Stomach (tissue), 8 donors: ENCODE measurements at regions not wholly inside any gene's neighbourhood (a gene's known extent, or its start where the extent isn't known, plus 50 kb on each side); places are given as distances from the start of the nearest gene placed in this dataset.

Experiments used
- DNase-seq, 2 donors: peaks; one replicate each; pipeline versions ENCODE4 v3.0.0 to v3.0.0-alpha.2; 2013 to 2019
- H3K27ac ChIP-seq, 5 donors: fragments of 200-600 bp in 4 of 5; sonication (generic) in 4 of 5; one replicate each; pipeline ENCODE4 v1.5.1; 2013 to 2019; ENCODE audit warnings: mild to moderate bottlenecking in 1 of 5, moderate library complexity in 1 of 5
- H3K27me3 ChIP-seq, 3 donors: fragments of 200-600 bp; sonication (generic); one replicate each; pipeline ENCODE4 v1.5.1; 2017 to 2019; ENCODE audit warnings: mixed run types in 1 of 3
- H3K36me3 ChIP-seq, 4 donors: fragments of 200-600 bp; sonication (generic); 1 replicate in 3 of 4; 2 replicates in 1 of 4; pipeline ENCODE4 v1.5.1; 2016 to 2019
- H3K4me1 ChIP-seq, 4 donors: fragments of 200-600 bp; sonication (generic); one replicate each; pipeline ENCODE4 v1.5.1; 2016 to 2019
- H3K4me3 ChIP-seq, 4 donors: fragments of 200-600 bp; sonication (generic) in 3 of 4; one replicate each; pipeline ENCODE4 v1.5.1; 2016 to 2019; ENCODE audit warnings: mild to moderate bottlenecking in 1 of 4
- H3K9me3 ChIP-seq, 4 donors: fragments of 200-600 bp; sonication (generic); one replicate each; pipeline ENCODE4 v1.5.1; 2016 to 2019
- CTCF ChIP-seq, 7 experiments: fragments of 450-650 bp in 4 of 7; fragments of 200-600 bp in 3 of 7; sonication (generic) in 3 of 7; IDR thresholded peaks; one replicate each; pipeline ENCODE4 v1.5.1; 2016 to 2019; ENCODE audit warnings: antibody characterized with exemption in 7 of 7, control low read depth in 2 of 7, mild to moderate bottlenecking in 1 of 7
- EP300 ChIP-seq: sonication (generic); formaldehyde crosslinking; IDR thresholded peaks from one replicate; pipeline ENCODE4 v1.6.1; 2017; ENCODE audit warnings: antibody characterized with exemption
- POLR2A ChIP-seq, 4 donors: fragments of 450-650 bp; IDR thresholded peaks; one replicate each; pipeline ENCODE4 v1.6.1; 2016; ENCODE audit warnings: antibody characterized with exemption in 4 of 4, control low read depth in 2 of 4, mild to moderate bottlenecking in 1 of 4, moderate library complexity in 1 of 4
- POLR2AphosphoS5 ChIP-seq, 3 donors: sonication (generic); formaldehyde crosslinking; IDR thresholded peaks; one replicate each; pipeline ENCODE4 v1.6.1; 2016; ENCODE audit warnings: antibody characterized with exemption in 3 of 3
- WGBS, 5 donors: extraction: QIAGEN DNeasy Blood & Tissue Kit in 3 of 5; methylation state at CpG; one replicate each; pipeline versions ENCODE4 v1.1.5 to v1.1.7; 2013 to 2018; 5-methylcytosine and 5-hydroxymethylcytosine counted together
- intact Hi-C: fragments of 100-400 bp; cut with DNase I; formaldehyde crosslinking; loops from one replicate; pipeline ENCODE4 v1.15.1; 2023; ENCODE audit warnings: low total_unique reads
- donor health status: healthy with polysubstance abuse.
- donor health status: Bipolar disorder and iron deficiency.
- donor health status: healthy.

GRCh38 chr3:151983538-151983937 is 110.1 kb downstream of the SUCNR1 start:
- intact Hi-C loops, result no loop called here
- peaks cover 0 to 10% (median 5%) of the 10 kb centered on the region in 4 donors for H3K4me1 ChIP-seq
- no peak overlapping the region for H3K4me3 ChIP-seq
- WGBS, 5 donors, result 91 to 93% (median 92%) methylated on average over 7 of the region's 7 CpGs
- TF ChIP-seq CTCF (IDR thresholded peaks at IDR 0.05), result no peak
- TF ChIP-seq POLR2AphosphoS5 (IDR thresholded peaks at IDR 0.05), result no peak
- no peak for TF ChIP-seq POLR2A (IDR thresholded peaks at IDR 0.05)
- TF ChIP-seq EP300, result no peak
- H3K27ac ChIP-seq, result no peak overlapping the region
- H3K36me3 ChIP-seq, result no peaks in the 10 kb centered on the region
- H3K27me3 ChIP-seq, result no peaks in the 10 kb centered on the region
- no peaks in the 10 kb centered on the region for H3K9me3 ChIP-seq
- DNase-seq, result no peak

- intact Hi-C loops, result no loop called here
- no peak for DNase-seq
Observed at GRCh38 chr3:151985787-151986430, 112.5 kb downstream of the SUCNR1 start.

GRCh38 chr3:151987893-151988292 is 114.5 kb downstream of the SUCNR1 start:
- Histone ChIP-seq H3K27me3 (no peaks in the 10 kb centered on the region), H3K27ac (no peak overlapping the region), H3K36me3 (no peaks in the 10 kb centered on the region), H3K9me3 (no peaks in the 10 kb centered on the region), H3K4me3 (no peak overlapping the region), H3K4me1 (peaks cover 0 to 10% (median 5%) of the 10 kb centered on the region in 4 donors)
- WGBS, 5 donors, result 95 to 100% (median 96%) methylated on average over 1 of the region's 1 CpG
- no peak for DNase-seq
- intact Hi-C loops, result no loop called here
- TF ChIP-seq EP300 (no peak), POLR2A (IDR thresholded peaks at IDR 0.05) (no peak), CTCF (IDR thresholded peaks at IDR 0.05) (no peak), POLR2AphosphoS5 (IDR thresholded peaks at IDR 0.05) (no peak)

More at GRCh38 chr3:151985787-151986430, 112.5 kb downstream of the SUCNR1 start:
- H3K27me3 ChIP-seq, result no peaks in the 10 kb centered on the region
- no peak overlapping the region for H3K27ac ChIP-seq
- no peak overlapping the region for H3K4me3 ChIP-seq
- TF ChIP-seq POLR2A (IDR thresholded peaks at IDR 0.05) (no peak), EP300 (no peak), CTCF (IDR thresholded peaks at IDR 0.05) (no peak), POLR2AphosphoS5 (IDR thresholded peaks at IDR 0.05) (no peak)
- no peaks in the 10 kb centered on the region for H3K9me3 ChIP-seq
- H3K36me3 ChIP-seq, result no peaks in the 10 kb centered on the region
- H3K4me1 ChIP-seq, result peaks cover 0 to 10% (median 5%) of the 10 kb centered on the region in 4 donors
- WGBS, 5 donors, result 79 to 93% (median 92%) methylated on average over 2 of the region's 2 CpGs

- DNase-seq, result no peak
- no peaks in the 10 kb centered on the region for H3K36me3 ChIP-seq
- no peaks in the 10 kb centered on the region for H3K27me3 ChIP-seq
- H3K4me3 ChIP-seq, result no peak overlapping the region
- H3K4me1 ChIP-seq, result peaks cover 0 to 10% (median 5%) of the 10 kb centered on the region in 4 donors
- H3K27ac ChIP-seq, result no peak overlapping the region
- intact Hi-C loops, result no loop called here
- TF ChIP-seq CTCF (IDR thresholded peaks at IDR 0.05), result no peak
- TF ChIP-seq POLR2A (IDR thresholded peaks at IDR 0.05), result no peak
- no peak for TF ChIP-seq POLR2AphosphoS5 (IDR thresholded peaks at IDR 0.05)
- H3K9me3 ChIP-seq, result no peaks in the 10 kb centered on the region
Observed at GRCh38 chr3:151989621-151990020, 116.2 kb downstream of the SUCNR1 start.
